SH-SY5Y (cell line): ENCODE measurements at regions not wholly inside any gene's neighbourhood (a gene's known extent, or its start where the extent isn't known, plus 50 kb on each side); places are given as distances from the start of the nearest gene placed in this dataset.

Experiments used
- GATA2 ChIP-seq: IDR thresholded peaks from 2 replicates; pipeline ENCODE4 v1.6.1; 2011; ENCODE audit warnings: mild to moderate bottlenecking, low read depth, low read length
- GATA3 ChIP-seq: IDR thresholded peaks from 2 replicates; pipeline ENCODE4 v1.6.1; 2011; ENCODE audit warnings: low read depth, mild to moderate bottlenecking, low read length, moderate library complexity

GRCh38 chr6:90429713-90430112 is 133.1 kb upstream of the BACH2 start:
- TF ChIP-seq GATA2: no peak
- no peak for TF ChIP-seq GATA3
